HG02943 (cell line): ENCODE measurements at regions not wholly inside any gene's neighbourhood (a gene's known extent, or its start where the extent isn't known, plus 50 kb on each side); places are given as distances from the start of the nearest gene placed in this dataset.
"Not testable (repeated sequence)": the region's sequence is repeated elsewhere in the genome, so short reads cannot be mapped to it uniquely, and the experiment has no call there.

Source experiments
- ATAC-seq: cut with Tn5 transposase; IDR thresholded peaks from one replicate; pipeline ENCODE4 v1.9.1; 2021; ENCODE audit warnings: mild to moderate bottlenecking, low read depth, moderate library complexity; ENCODE audit not compliant: unreplicated experiment

- no peak for ATAC-seq
These were observed 620.8 kb upstream of the ADGRL3 start for GRCh38 chr4:60579335-60579734.

GRCh38 chr4:60581919-60582536 lies 618.1 kb upstream of the ADGRL3 start:
- ATAC-seq: no peak

- ATAC-seq: no peak
These were observed 611.6 kb upstream of the ADGRL3 start for GRCh38 chr4:60588556-60588955.

GRCh38 chr4:60589425-60589824 lies 610.7 kb upstream of the ADGRL3 start:
- no peak for ATAC-seq

GRCh38 chr4:60590116-60590515 lies 610.0 kb upstream of the ADGRL3 start:
- ATAC-seq: no peak

GRCh38 chr4:60605646-60606354 lies 594.3 kb upstream of the ADGRL3 start:
- ATAC-seq: no peak

- no peak for ATAC-seq
These were observed 588.2 kb upstream of the ADGRL3 start for GRCh38 chr4:60611762-60612496.

- ATAC-seq: no peak
These were observed 582.4 kb upstream of the ADGRL3 start for GRCh38 chr4:60617731-60618130.

GRCh38 chr4:60619531-60620305 lies 580.4 kb upstream of the ADGRL3 start:
- no peak for ATAC-seq

- no peak for ATAC-seq
These were observed 562.1 kb upstream of the ADGRL3 start for GRCh38 chr4:60637976-60638375.

- no peak for ATAC-seq
These were observed 551.4 kb upstream of the ADGRL3 start for GRCh38 chr4:60648774-60649173.

- no peak for ATAC-seq
These were observed 547.2 kb upstream of the ADGRL3 start for GRCh38 chr4:60652933-60653332.

- ATAC-seq: no peak
These were observed 544.8 kb upstream of the ADGRL3 start for GRCh38 chr4:60655356-60655755.

GRCh38 chr4:60656171-60656570 lies 544.0 kb upstream of the ADGRL3 start:
- ATAC-seq: no peak

- no peak for ATAC-seq
These were observed 543.1 kb upstream of the ADGRL3 start for GRCh38 chr4:60657041-60657440.

GRCh38 chr4:60657807-60658206 lies 542.3 kb upstream of the ADGRL3 start:
- ATAC-seq: no peak

GRCh38 chr4:60663769-60664168 lies 536.4 kb upstream of the ADGRL3 start:
- no peak for ATAC-seq

GRCh38 chr4:60682901-60683300 lies 517.2 kb upstream of the ADGRL3 start:
- ATAC-seq: no peak

GRCh38 chr4:60683357-60683756 lies 516.8 kb upstream of the ADGRL3 start:
- no peak for ATAC-seq

- ATAC-seq: no peak
These were observed 516.2 kb upstream of the ADGRL3 start for GRCh38 chr4:60683973-60684372.

GRCh38 chr4:60696062-60696461 lies 504.1 kb upstream of the ADGRL3 start:
- ATAC-seq: not testable (repeated sequence)
